OCI-LY7 (cell line): ENCODE measurements at regions not wholly inside any gene's neighbourhood (a gene's known extent, or its start where the extent isn't known, plus 50 kb on each side); places are given as distances from the start of the nearest gene placed in this dataset.

Experiments
- BruUV-seq: library from RNA; stranded (reverse); fragments of 400-500 nt; replicated peaks from 2 replicates; lab custom pipeline; 2021; lab: Mats Ljungman, UMichigan
- CTCF ChIA-PET: fragments of 300-600 bp; sonication (Branson Sonifier 250); formaldehyde crosslinking; loops from one replicate; lab custom pipeline; 2022; ENCODE audit warnings: antibody characterized with exemption; ENCODE audit not compliant: unreplicated experiment; lab: Charles Lee
- POLR2A ChIA-PET: fragments of 300-600 bp; sonication (Branson Sonifier 250); formaldehyde crosslinking; loops from one replicate; lab custom pipeline; 2022; ENCODE audit warnings: antibody characterized with exemption; lab: Charles Lee
- DNase-seq: peaks from one replicate; pipeline ENCODE4 v3.0.0-alpha.2; 2015; ENCODE audit warnings: low spot score
- H2AFZ ChIP-seq: fragments of 200-600 bp; sonication (generic), shearing (Covaris generic); 2 replicates; pipeline ENCODE4 v1.6.1; 2014; ENCODE audit warnings: mild to moderate bottlenecking, antibody characterized with exemption, low read length, moderate library complexity
- H3K27ac ChIP-seq: fragments of 200-600 bp; sonication (generic); 2 replicates; pipeline ENCODE4 v1.5.1; 2014; ENCODE audit warnings: mixed run types, low read depth, mild to moderate bottlenecking, moderate library complexity, low read length, inconsistent platforms; ENCODE audit not compliant: poor library complexity, severe bottlenecking
- H3K36me3 ChIP-seq: fragments of 200-600 bp; sonication (generic); 2 replicates; pipeline ENCODE4 v1.6.1; 2014; ENCODE audit warnings: mild to moderate bottlenecking, antibody characterized with exemption, low read length, moderate library complexity, mixed read lengths; ENCODE audit not compliant: insufficient read depth
- H3K4me1 ChIP-seq: fragments of 200-600 bp; sonication (generic); 2 replicates; pipeline ENCODE4 v1.5.1; 2014; ENCODE audit warnings: mild to moderate bottlenecking, low read length; ENCODE audit not compliant: insufficient read depth, poor library complexity, severe bottlenecking
- H3K4me2 ChIP-seq: fragments of 200-600 bp; sonication (generic); 2 replicates; pipeline ENCODE4 v1.6.1; 2014; ENCODE audit warnings: mild to moderate bottlenecking, low read length
- H3K4me3 ChIP-seq: fragments of 200-600 bp; sonication (generic); 2 replicates; pipeline ENCODE4 v1.5.1; 2014; ENCODE audit warnings: mild to moderate bottlenecking, low read depth, low read length; ENCODE audit not compliant: poor library complexity, severe bottlenecking
- H3K79me2 ChIP-seq: fragments of 200-600 bp; sonication (generic); 2 replicates; pipeline ENCODE4 v1.6.1; 2016; ENCODE audit warnings: low read depth, mild to moderate bottlenecking, low read length, moderate library complexity, mixed read lengths; ENCODE audit not compliant: insufficient read depth
- H3K9me2 ChIP-seq: fragments of 200-600 bp; sonication (generic); 2 replicates; pipeline ENCODE4 v1.6.1; 2016; ENCODE audit warnings: mild to moderate bottlenecking, low read length, mixed read lengths; ENCODE audit not compliant: insufficient read depth
- H3K9me3 ChIP-seq: fragments of 200-600 bp; sonication (generic); 2 replicates; pipeline ENCODE4 v1.6.1; 2014; ENCODE audit warnings: mild to moderate bottlenecking, mixed run types, low read length, mixed read lengths
- H4K20me1 ChIP-seq: fragments of 200-600 bp; sonication (generic); 2 replicates; pipeline ENCODE4 v1.6.1; 2014; ENCODE audit warnings: mild to moderate bottlenecking, antibody characterized with exemption, low read length, moderate library complexity, mixed read lengths; ENCODE audit not compliant: insufficient read depth
- EZH2phosphoT487 ChIP-seq: fragments of 200-600 bp; sonication (generic); IDR thresholded peaks from 2 replicates; pipeline ENCODE4 v1.6.1; 2018; ENCODE audit warnings: low read depth, borderline replicate concordance, mild to moderate bottlenecking, mixed run types, antibody characterized with exemption, low read length, moderate library complexity, mixed read lengths
- intact Hi-C: fragments of 100-400 bp; cut with micrococcal nuclease; formaldehyde crosslinking; loops from one replicate; pipeline ENCODE4 v1.10.0; 2022; ENCODE audit not compliant: unreplicated experiment
- TF ChIP-seq, protein P1 (sequence below): fragments of 200-600 bp; sonication (generic); conservative IDR thresholded peaks from 2 replicates; pipeline ENCODE4 v1.5.1; 2014; ENCODE audit warnings: mild to moderate bottlenecking, antibody characterized with exemption, low read length, moderate library complexity, mixed read lengths

DNA sequence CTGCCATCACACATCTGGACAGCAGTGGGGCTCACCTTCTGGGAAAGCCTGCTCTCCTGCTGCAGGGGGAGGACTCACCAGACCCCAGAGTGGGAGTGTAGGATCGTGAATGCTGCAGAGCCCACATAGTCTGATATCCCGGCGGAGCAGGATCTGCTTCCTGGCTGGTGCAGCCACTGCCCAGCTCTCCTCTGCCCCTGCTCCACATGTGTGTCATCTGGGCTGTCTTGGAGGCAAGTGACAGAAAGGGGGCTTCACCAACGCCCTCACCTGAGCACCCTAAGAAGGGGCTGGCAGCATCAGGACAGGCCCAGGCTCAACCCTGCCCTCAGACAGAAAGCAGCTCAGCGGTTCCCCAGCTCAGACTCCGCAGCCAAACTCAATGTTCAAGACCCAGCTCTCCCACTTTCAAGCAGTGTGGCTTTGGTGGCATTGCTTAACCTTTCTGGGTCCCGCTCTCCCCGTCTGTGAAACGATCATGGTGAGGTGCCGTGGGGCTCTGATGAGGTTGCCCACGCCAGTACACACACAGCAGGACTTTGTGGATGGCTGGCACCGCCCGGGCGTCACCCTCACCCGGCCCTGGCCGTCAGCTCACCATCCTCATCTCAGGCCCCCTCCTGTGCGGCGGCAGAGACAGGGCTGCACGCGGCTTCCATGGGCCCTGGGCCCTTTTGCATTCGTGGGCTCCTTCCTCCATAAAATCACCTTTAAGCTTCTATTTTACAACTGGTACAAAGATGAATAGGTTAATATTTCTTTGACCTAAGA is 91.0 kb upstream of the SFSWAP start:
- H4K20me1 ChIP-seq, result no peaks in the 10 kb centered on the region
- no peak overlapping the region for H3K4me3 ChIP-seq
- no peaks in the 10 kb centered on the region for H3K79me2 ChIP-seq
- TF ChIP-seq EZH2phosphoT487, result no peak
- TF ChIP-seq, protein P1, sequence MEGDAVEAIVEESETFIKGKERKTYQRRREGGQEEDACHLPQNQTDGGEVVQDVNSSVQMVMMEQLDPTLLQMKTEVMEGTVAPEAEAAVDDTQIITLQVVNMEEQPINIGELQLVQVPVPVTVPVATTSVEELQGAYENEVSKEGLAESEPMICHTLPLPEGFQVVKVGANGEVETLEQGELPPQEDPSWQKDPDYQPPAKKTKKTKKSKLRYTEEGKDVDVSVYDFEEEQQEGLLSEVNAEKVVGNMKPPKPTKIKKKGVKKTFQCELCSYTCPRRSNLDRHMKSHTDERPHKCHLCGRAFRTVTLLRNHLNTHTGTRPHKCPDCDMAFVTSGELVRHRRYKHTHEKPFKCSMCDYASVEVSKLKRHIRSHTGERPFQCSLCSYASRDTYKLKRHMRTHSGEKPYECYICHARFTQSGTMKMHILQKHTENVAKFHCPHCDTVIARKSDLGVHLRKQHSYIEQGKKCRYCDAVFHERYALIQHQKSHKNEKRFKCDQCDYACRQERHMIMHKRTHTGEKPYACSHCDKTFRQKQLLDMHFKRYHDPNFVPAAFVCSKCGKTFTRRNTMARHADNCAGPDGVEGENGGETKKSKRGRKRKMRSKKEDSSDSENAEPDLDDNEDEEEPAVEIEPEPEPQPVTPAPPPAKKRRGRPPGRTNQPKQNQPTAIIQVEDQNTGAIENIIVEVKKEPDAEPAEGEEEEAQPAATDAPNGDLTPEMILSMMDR, result no peak
- ChIA-PET POLR2A (no interaction called here), CTCF (no interaction called here)
- H3K9me2 ChIP-seq, result no peaks in the 10 kb centered on the region
- no peak overlapping the region for H3K27ac ChIP-seq
- H3K9me3 ChIP-seq, result no peaks in the 10 kb centered on the region
- H2AFZ ChIP-seq, result no peak overlapping the region
- DNase-seq, result no peak
- H3K36me3 ChIP-seq, result no peaks in the 10 kb centered on the region
- intact Hi-C loops, result no loop called here
- no peaks in the 10 kb centered on the region for H3K4me1 ChIP-seq
- no peak overlapping the region for H3K4me2 ChIP-seq
- BruUV-seq, result no TSS peak

DNA sequence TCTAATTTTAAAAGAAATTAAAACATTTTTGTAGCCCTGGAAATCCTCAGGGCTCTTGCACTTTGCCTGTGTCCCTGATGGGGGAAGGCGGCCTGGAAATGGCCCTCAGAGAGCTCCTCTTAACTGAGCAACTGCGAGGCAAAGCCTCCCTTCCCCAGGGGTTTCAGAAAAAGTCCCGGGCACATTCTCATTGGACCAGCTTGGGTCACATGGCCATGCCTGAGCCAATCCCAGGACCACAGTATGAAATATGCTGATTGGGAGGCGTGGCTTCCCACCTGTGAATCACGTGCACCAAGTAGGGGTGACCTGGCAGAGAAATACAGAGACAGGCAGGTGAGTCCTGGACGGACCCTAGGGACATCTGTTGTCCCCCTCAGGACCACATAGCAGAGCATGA is 90.4 kb upstream of the SFSWAP start:
- H3K79me2 ChIP-seq, result no peaks in the 10 kb centered on the region
- no TSS peak for BruUV-seq
- TF ChIP-seq, protein P1, result no peak
- no peak for TF ChIP-seq EZH2phosphoT487
- H3K4me2 ChIP-seq, result no peak overlapping the region
- POLR2A ChIA-PET, result no interaction called here
- no peaks in the 10 kb centered on the region for H3K9me2 ChIP-seq
- no peaks in the 10 kb centered on the region for H3K4me1 ChIP-seq
- H3K4me3 ChIP-seq, result no peak overlapping the region
- intact Hi-C loops, result no loop called here
- no peaks in the 10 kb centered on the region for H4K20me1 ChIP-seq
- CTCF ChIA-PET, result no interaction called here
- H2AFZ ChIP-seq, result no peak overlapping the region
- peak; percentile 10 for DNase-seq
- H3K36me3 ChIP-seq, result no peaks in the 10 kb centered on the region
- H3K27ac ChIP-seq, result no peak overlapping the region
- no peaks in the 10 kb centered on the region for H3K9me3 ChIP-seq

DNA sequence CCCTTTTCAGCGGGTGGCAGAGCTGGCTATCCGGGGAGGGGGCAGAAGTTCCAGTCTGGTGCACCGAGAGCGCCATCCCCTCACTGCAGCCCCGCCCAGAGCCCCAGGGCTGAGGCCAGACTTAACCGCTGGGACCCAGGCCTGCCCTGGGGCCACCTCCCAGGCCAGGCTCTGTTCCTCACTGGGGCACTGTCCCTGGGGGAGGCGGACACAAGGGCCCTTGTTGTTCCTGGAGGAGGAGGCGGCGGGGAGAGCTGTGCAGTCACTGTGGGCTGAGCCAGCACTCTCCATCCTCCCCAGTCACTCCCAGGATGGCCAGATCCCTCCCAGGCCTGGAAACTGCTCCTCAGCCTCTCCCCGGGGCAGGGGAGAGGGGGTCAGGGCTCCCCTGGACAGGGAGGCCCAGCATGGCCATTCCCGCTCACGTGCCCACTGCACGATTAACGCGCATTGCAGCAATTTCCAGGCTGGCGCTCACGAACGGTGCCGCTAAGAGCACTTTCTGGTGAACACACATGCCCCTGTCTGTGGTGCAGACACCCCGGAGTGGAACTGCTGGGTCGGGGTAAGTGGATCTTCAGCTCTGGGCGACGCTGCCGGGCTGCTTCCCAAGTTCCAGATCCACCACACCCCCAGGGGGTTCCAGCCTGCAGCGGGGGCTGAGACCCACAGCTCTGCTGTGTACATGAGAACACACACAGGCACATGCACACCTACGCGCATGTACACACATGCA is 89.8 kb upstream of the SFSWAP start:
- CTCF ChIA-PET, result no interaction called here
- no peaks in the 10 kb centered on the region for H3K36me3 ChIP-seq
- POLR2A ChIA-PET, result no interaction called here
- no peaks in the 10 kb centered on the region for H3K9me3 ChIP-seq
- no peaks in the 10 kb centered on the region for H4K20me1 ChIP-seq
- H3K79me2 ChIP-seq, result no peaks in the 10 kb centered on the region
- TF ChIP-seq, protein P1, result no peak
- no TSS peak for BruUV-seq
- no peak for DNase-seq
- H3K4me1 ChIP-seq, result no peaks in the 10 kb centered on the region
- intact Hi-C loops, result no loop called here
- no peaks in the 10 kb centered on the region for H3K9me2 ChIP-seq
- H3K4me2 ChIP-seq, result no peak overlapping the region
- no peak overlapping the region for H3K4me3 ChIP-seq
- no peak overlapping the region for H2AFZ ChIP-seq
- H3K27ac ChIP-seq, result no peak overlapping the region
